SHP77 treated with DMSO at 0.1 percent for 48 hours (cell line): ENCODE measurements at regions not wholly inside any gene's neighbourhood (a gene's known extent, or its start where the extent isn't known, plus 50 kb on each side); places are given as distances from the start of the nearest gene placed in this dataset.

Source experiments
- DNase-seq: peaks from one replicate; lab custom pipeline; 2025; lab: John Stamatoyannopoulos, UW

DNA sequence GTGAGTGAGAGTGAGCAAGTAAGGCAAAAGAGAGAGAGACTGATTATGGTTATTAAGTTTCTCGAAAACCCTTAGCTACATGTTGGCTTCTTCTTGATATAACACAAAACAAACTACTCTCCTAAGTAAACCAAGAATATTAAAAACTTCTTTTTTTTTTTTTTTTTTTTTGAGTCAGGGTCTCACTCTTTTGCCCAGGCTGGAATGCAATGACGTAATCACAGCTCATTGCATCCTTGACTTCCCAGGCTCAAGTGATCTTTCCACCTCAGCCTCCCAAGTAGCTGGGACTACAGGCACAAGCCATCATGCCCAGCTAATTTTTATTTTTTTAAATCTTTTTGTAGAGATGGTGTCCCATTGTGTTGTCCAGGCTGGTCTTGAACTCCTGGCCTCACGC is 102.2 kb upstream of the IL6 start:
- no peak for DNase-seq

GRCh38 chr7:22622116-22622785 is 104.7 kb upstream of the IL6 start:
- DNase-seq: no peak

DNA sequence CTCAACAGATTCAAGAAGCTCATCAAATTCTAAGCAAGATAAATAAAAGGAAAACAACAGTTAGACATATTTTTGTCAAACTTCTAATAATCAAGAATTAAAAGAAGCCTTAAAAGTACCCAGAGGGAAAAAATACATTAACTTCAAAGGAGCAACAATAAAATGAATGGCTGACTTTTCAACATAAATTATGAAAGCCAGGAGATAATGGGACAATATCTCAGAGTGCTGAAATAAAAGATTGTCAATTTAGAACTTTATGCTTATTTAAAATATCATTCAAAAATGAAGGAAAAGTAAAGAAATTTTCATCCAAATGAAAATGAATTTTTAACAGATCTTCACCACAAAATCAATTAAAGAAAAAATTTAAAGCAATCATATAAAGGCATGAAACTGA is 108.5 kb upstream of the IL6 start:
- no peak for DNase-seq

- no peak for DNase-seq
Observed at GRCh38 chr7:22617166-22617565, 109.8 kb upstream of the IL6 start.

DNA sequence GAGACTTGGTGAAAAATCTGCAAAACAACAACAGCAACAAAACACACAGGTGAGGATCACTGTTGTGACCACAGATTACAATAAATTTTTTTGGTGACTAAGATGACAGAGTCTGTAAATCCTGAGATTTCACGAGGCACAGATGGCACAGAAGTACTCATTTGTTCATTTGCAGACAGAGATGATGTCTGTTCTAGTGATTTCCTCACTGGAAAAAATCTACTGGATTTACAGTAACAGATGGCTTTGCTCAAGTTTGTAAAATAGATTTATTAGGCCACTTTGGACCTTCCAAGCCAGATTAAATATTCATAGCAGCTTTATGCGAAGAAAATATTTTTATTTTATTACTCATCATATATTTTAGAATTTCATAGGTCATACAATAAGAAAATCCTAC is 113.5 kb upstream of the IL6 start:
- no peak for DNase-seq

DNA sequence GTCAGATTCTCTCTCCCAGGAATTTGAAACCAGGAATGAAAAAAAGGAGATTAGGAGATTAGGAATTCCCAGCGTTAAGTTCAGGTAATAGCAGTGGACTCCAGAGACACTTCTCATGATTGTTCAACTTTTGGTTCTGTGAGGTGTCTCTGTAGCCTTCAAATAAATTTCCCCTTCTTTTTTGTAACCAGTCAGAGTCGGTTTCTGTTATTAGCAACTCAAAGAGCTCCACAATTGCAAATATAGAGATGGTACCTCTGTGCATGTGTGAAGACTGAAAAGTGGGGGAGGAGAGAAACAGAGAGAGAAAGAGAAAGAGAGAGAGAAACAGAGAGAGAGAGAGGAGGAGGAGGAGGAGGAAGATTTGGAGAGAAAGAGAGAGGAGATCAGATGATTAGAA is 112.8 kb upstream of the STEAP1B start:
- DNase-seq: no peak

GRCh38 chr7:22611758-22612079 is 111.7 kb upstream of the STEAP1B start:
- DNase-seq: no peak

DNA sequence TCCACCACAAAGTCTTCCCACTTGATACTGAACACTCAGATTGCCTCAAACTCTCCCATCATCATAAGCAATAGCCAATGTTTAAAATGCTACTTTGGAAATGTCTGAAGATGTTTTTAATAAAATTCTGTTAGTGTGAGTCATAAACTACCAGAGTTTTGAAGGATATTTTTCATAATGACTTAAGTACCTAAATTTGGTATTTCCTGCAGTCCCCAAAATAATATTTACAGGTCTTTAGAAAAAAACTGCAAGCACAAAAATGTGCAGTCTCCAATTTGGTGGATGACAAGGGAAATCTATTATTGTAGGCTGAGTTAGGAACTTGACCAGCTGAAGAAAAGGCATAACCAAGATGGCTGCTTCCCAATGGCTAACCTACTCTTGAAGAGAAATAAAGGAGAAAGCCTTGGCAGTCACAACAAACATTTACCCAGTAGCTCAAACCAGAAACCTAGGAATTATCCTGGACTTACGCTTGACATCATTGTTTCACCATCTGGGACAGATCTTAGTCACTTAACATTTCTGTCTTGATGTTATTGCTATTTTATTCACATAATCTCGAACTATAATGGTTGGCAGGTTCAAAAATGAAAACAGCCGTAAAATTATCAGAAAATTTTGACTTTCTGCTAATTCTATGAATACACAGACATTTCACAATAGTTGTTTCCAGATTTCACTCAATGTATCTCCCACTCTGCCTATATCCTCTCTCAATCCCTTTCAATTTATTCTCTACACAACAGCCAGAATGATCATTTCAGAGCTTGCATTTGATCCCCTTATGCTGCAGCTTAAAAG is 111.2 kb upstream of the STEAP1B start:
- no peak for DNase-seq

- no peak for DNase-seq
Observed at GRCh38 chr7:22610263-22610662, 110.3 kb upstream of the STEAP1B start.

DNA sequence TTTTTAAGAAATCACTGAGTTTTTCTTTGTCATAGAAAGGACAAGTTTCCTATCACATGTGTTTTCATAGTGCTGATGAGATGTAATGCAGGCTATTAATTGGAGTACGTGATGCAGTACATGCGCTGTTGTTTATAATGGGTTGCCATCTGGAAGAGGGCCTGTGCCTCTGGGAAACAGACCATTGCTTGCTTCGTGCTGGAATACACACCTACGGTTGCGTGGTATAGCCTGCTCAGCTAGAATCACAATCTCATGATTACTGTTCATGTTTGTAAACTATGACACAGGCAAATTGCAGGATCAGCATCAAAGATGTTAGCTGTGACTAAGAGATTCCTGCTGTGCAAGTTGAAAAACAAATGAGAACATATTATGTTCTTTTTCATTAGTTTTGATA is 107.2 kb upstream of the STEAP1B start:
- no peak for DNase-seq

DNA sequence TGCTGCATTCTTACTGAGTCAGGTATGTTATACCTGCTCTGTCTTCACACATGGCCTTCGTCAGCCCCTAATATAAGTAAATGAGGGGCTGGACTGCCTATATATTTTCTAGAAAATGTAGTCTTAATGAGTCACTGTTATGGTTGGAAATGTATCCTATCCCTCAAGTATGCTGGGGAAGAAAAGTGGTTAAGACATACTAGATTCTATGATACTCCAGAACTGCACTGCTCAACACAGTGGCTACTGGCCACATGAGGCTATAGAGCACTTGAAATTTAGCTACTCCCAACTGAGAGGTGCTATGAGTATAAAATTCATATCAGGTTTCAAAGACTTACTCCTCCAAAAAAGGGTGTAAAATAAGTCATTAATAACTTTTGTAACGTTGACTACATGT is 104.3 kb upstream of the STEAP1B start:
- DNase-seq: no peak

- DNase-seq: no peak
Observed at GRCh38 chr7:22601812-22602565, 102.0 kb upstream of the STEAP1B start.

- no peak for DNase-seq
Observed at GRCh38 chr7:22601408-22601807, 101.4 kb upstream of the STEAP1B start.

- no peak for DNase-seq
Observed at GRCh38 chr7:22601003-22601402, 101.0 kb upstream of the STEAP1B start.

DNA sequence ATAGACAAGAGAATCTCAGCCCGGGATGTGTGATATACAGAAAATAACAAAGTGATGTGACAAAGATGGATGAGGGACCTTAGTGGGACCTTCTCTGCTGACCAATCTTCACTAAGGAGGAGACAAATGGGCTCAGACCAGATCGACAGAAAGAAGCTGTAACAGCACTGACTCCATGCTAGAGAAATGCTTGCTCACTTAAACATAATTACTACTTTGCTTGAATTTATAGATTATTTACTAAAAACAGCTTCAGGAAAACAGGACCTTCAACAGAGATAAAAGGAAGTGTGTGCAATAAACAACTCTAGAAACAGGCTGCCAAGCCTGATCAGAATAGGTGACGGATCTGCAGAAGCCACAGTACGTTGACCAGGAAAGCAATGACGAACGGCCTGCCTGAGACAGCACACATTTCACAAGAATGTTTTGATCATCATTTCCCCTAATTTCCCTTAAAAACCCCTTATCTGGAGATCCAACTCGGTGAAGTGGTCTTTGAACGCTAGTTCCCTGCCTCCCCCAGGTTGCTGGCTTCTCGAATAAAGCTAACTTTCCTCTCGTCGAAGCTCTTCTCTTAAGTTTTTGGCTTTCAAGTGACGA is 98.4 kb upstream of the STEAP1B start:
- no peak for DNase-seq

GRCh38 chr7:22597844-22598243 is 97.9 kb upstream of the STEAP1B start:
- DNase-seq: no peak

GRCh38 chr7:22596763-22597400 is 96.9 kb upstream of the STEAP1B start:
- DNase-seq: no peak

- peak; percentile 56 for DNase-seq
Observed at GRCh38 chr7:22594020-22594419, 94.0 kb upstream of the STEAP1B start.

- DNase-seq: no peak
Observed at GRCh38 chr7:22591271-22591670, 91.3 kb upstream of the STEAP1B start.

- peak; percentile 23 for DNase-seq
Observed at GRCh38 chr7:22589641-22590201, 89.7 kb upstream of the STEAP1B start.

- DNase-seq: no peak
Observed at GRCh38 chr7:22588351-22588750, 88.4 kb upstream of the STEAP1B start.

DNA sequence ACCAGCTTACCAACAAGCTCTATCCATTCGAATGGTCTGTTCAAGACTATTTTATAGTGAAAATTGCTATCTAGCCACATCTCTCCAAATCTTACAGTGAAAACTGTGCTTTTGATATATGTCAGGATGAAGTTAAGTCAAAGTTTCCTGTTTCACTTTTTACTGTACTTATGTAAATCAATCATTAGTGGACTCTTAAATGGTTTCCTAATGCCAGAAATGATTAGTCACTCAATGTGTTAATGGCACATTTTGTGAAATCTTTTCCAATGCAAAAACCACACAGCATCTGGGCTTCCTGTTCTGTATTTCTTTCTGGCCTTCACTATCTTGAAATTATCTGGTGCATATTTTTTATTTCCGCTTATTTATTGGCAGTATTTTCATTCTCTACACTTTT is 87.3 kb upstream of the STEAP1B start:
- no peak for DNase-seq
